H9 (cell line): ENCODE measurements at regions not wholly inside any gene's neighbourhood (a gene's known extent, or its start where the extent isn't known, plus 50 kb on each side); places are given as distances from the start of the nearest gene placed in this dataset.

Experiments used
- DNase-seq: peaks from one replicate; pipeline ENCODE4 v3.0.0-alpha.2; 2017
- H2AFZ ChIP-seq: one replicate; pipeline ENCODE4 v1.6.1; 2013; ENCODE audit warnings: mild to moderate bottlenecking, low read length, control low read depth, moderate library complexity
- H2AK5ac ChIP-seq: 2 replicates; pipeline ENCODE4 v1.6.1; 2013; ENCODE audit warnings: low read length, control low read depth, mixed read lengths; ENCODE audit not compliant: insufficient read length
- H2BK120ac ChIP-seq: one replicate; pipeline ENCODE4 v1.6.1; 2013; ENCODE audit warnings: low read depth, mild to moderate bottlenecking, low read length, control low read depth, inconsistent platforms; ENCODE audit not compliant: poor library complexity, severe bottlenecking
- H2BK12ac ChIP-seq: 2 replicates; pipeline ENCODE4 v1.6.1; 2013; ENCODE audit warnings: low read length, control low read depth, mixed read lengths, low read depth; ENCODE audit not compliant: insufficient read length
- H2BK15ac ChIP-seq: 2 replicates; pipeline ENCODE4 v1.6.1; 2013; ENCODE audit warnings: low read depth, low read length, control low read depth
- H2BK20ac ChIP-seq: one replicate; pipeline ENCODE4 v1.6.1; 2013; ENCODE audit warnings: low read depth, mild to moderate bottlenecking, low read length, control low read depth, inconsistent platforms; ENCODE audit not compliant: poor library complexity, severe bottlenecking
- H2BK5ac ChIP-seq: 2 replicates; pipeline ENCODE4 v1.6.1; 2013; ENCODE audit warnings: low read length, control low read depth, mixed read lengths; ENCODE audit not compliant: insufficient read length
- H3K14ac ChIP-seq: 2 replicates; pipeline ENCODE4 v1.6.1; 2013; ENCODE audit warnings: low read length, control low read depth; ENCODE audit not compliant: insufficient read depth
- H3K18ac ChIP-seq: 2 replicates; pipeline ENCODE4 v1.6.1; 2013; ENCODE audit warnings: low read depth, mild to moderate bottlenecking, mixed read lengths, low read length, control low read depth; ENCODE audit not compliant: insufficient read length
- H3K23ac ChIP-seq: 2 replicates; pipeline ENCODE4 v1.6.1; 2013; ENCODE audit warnings: low read length, control low read depth, mixed read lengths, low read depth; ENCODE audit not compliant: insufficient read length
- H3K23me2 ChIP-seq: 2 replicates; pipeline ENCODE4 v1.6.1; 2013; ENCODE audit warnings: low read depth, mild to moderate bottlenecking, mixed read lengths, low read length, control low read depth; ENCODE audit not compliant: insufficient read length, poor library complexity, severe bottlenecking
- H3K27ac ChIP-seq: 2 replicates; pipeline ENCODE4 v1.5.1; 2013; ENCODE audit warnings: low read length, control low read depth, mixed read lengths, low read depth; ENCODE audit not compliant: insufficient read length
- H3K27me3 ChIP-seq: 2 replicates; pipeline ENCODE4 v1.6.1; 2013; ENCODE audit warnings: low read length, control low read depth, inconsistent platforms; ENCODE audit not compliant: insufficient read depth
- H3K4ac ChIP-seq: 2 replicates; pipeline ENCODE4 v1.6.1; 2013; ENCODE audit warnings: low read depth, mild to moderate bottlenecking, control low read depth, inconsistent platforms, low read length, moderate library complexity
- H3K4me1 ChIP-seq: 2 replicates; pipeline ENCODE4 v1.6.1; 2013; ENCODE audit warnings: low read length, control low read depth, inconsistent platforms; ENCODE audit not compliant: insufficient read depth
- H3K4me2 ChIP-seq: 2 replicates; pipeline ENCODE4 v1.6.1; 2013; ENCODE audit warnings: low read length, control low read depth, mixed read lengths; ENCODE audit not compliant: insufficient read length, insufficient read depth
- H3K56ac ChIP-seq: 2 replicates; pipeline ENCODE4 v1.6.1; 2013; ENCODE audit warnings: low read depth, mild to moderate bottlenecking, mixed read lengths, low read length, control low read depth; ENCODE audit not compliant: insufficient read length
- H3K79me1 ChIP-seq: 2 replicates; pipeline ENCODE4 v1.6.1; 2013; ENCODE audit warnings: low read depth, mild to moderate bottlenecking, moderate library complexity, low read length, control low read depth, inconsistent platforms; ENCODE audit not compliant: insufficient read depth, poor library complexity, severe bottlenecking
- H3K79me2 ChIP-seq: 2 replicates; pipeline ENCODE4 v1.6.1; 2013; ENCODE audit warnings: low read length, control low read depth, inconsistent platforms; ENCODE audit not compliant: insufficient read depth
- H3K9ac ChIP-seq: 2 replicates; pipeline ENCODE4 v1.6.1; 2013; ENCODE audit warnings: low read length, control low read depth, mixed read lengths; ENCODE audit not compliant: insufficient read length; ENCODE audit errors: extremely low read depth
- H3K9me3 ChIP-seq: one replicate; pipeline ENCODE4 v1.6.1; 2013; ENCODE audit warnings: low read depth, low read length, inconsistent platforms; ENCODE audit not compliant: control insufficient read depth
- H3T11ph ChIP-seq: one replicate; pipeline ENCODE4 v1.6.1; 2013; ENCODE audit warnings: mild to moderate bottlenecking, low read length, control low read depth, inconsistent platforms
- H4K20me1 ChIP-seq: one replicate; pipeline ENCODE4 v1.6.1; 2013; ENCODE audit not compliant: control insufficient read depth, insufficient read length, insufficient read depth
- H4K5ac ChIP-seq: 2 replicates; pipeline ENCODE4 v1.6.1; 2013; ENCODE audit warnings: low read depth, mild to moderate bottlenecking, mixed read lengths, low read length, control low read depth; ENCODE audit not compliant: insufficient read length
- H4K8ac ChIP-seq: replicated peaks from 2 replicates; pipeline ENCODE4 v1.6.1; 2013; ENCODE audit warnings: low read length, control low read depth, mixed read lengths, low read depth; ENCODE audit not compliant: insufficient read length
- H4K91ac ChIP-seq: 2 replicates; pipeline ENCODE4 v1.6.1; 2013; ENCODE audit warnings: low read depth, mild to moderate bottlenecking, moderate library complexity, mixed read lengths, low read length, control low read depth; ENCODE audit not compliant: insufficient read length
- H3K27ac Mint-ChIP-seq, 3 experiments: 2 replicates in 2 of 3; 3 replicates in 1 of 3; pipeline ENCODE4 v1.8.0; 2020 to 2021; ENCODE audit warnings: mixed read lengths in 3 of 3, mild to moderate bottlenecking in 1 of 3, moderate library complexity in 1 of 3
- H3K27me3 Mint-ChIP-seq: 2 replicates; pipeline ENCODE4 v1.8.0; 2021; ENCODE audit warnings: low read depth, mild to moderate bottlenecking, moderate library complexity, mixed read lengths
- H3K36me3 Mint-ChIP-seq, 3 experiments: 2 replicates in 2 of 3; 3 replicates in 1 of 3; pipeline ENCODE4 v1.8.0; 2020 to 2021; ENCODE audit warnings: low read depth in 3 of 3, mixed read lengths in 3 of 3; ENCODE audit not compliant: insufficient read depth in 1 of 3
- H3K4me1 Mint-ChIP-seq, 2 experiments: 2 replicates each; pipeline ENCODE4 v1.8.0; 2020; ENCODE audit warnings: mixed read lengths in 2 of 2
- H3K4me3 Mint-ChIP-seq, 2 experiments: 2 replicates in 1 of 2; 3 replicates in 1 of 2; pipeline ENCODE4 v1.8.0; 2020 to 2021; ENCODE audit warnings: mild to moderate bottlenecking in 2 of 2, mixed read lengths in 2 of 2, moderate library complexity in 1 of 2
- H3K9me3 Mint-ChIP-seq, 2 experiments: 2 replicates in 1 of 2; 3 replicates in 1 of 2; pipeline ENCODE4 v1.8.0; 2020; ENCODE audit warnings: mild to moderate bottlenecking in 2 of 2, mixed read lengths in 2 of 2, moderate library complexity in 1 of 2
- CTCF ChIP-seq: fragments of 200-600 bp; sonication (generic); conservative IDR thresholded peaks from 3 replicates; pipeline ENCODE4 v1.8.0; 2021; ENCODE audit warnings: antibody characterized with exemption, mild to moderate bottlenecking
- WGBS: extraction: QIAGEN DNeasy Blood & Tissue Kit; methylation state at CpG from one replicate; pipeline ENCODE4 v1.1.7; 2013; ENCODE audit warnings: missing lambda C conversion rate, low lambda C conversion rate, mixed read lengths; ENCODE audit not compliant: insufficient read length; ENCODE audit errors: extremely low coverage; 5-methylcytosine and 5-hydroxymethylcytosine counted together

GRCh38 chr20:18985551-18985950 is 172.0 kb downstream of the SCP2D1 start:
- DNase-seq = no peak
- no peak overlapping the region for H2BK20ac ChIP-seq
- no peaks in the 10 kb centered on the region for H3K79me2 ChIP-seq
- H3K23me2 ChIP-seq = no peaks in the 10 kb centered on the region
- H2BK120ac ChIP-seq = no peak overlapping the region
- no peak overlapping the region for H2BK5ac ChIP-seq
- no peak overlapping the region for H4K91ac ChIP-seq
- no peak overlapping the region for H2BK12ac ChIP-seq
- no peaks in the 10 kb centered on the region; the same call in 1 of the 2 replicates for H3K27me3 Mint-ChIP-seq
- H2AFZ ChIP-seq = no peak overlapping the region
- no peak overlapping the region for H3T11ph ChIP-seq
- H3K4me1 ChIP-seq = no peaks in the 10 kb centered on the region
- H3K4me1 Mint-ChIP-seq = peaks cover 9 to 16% of the 10 kb centered on the region in 2 experiments
- no peak overlapping the region for H3K23ac ChIP-seq
- no peak overlapping the region for H4K5ac ChIP-seq
- H3K9ac ChIP-seq = no peak overlapping the region
- TF ChIP-seq CTCF = no peak
- no peak overlapping the region for H3K27ac ChIP-seq
- no peaks in the 10 kb centered on the region; a peak in 2 of 5 replicates for H3K9me3 Mint-ChIP-seq
- H3K4me2 ChIP-seq = no peak overlapping the region
- no peaks in the 10 kb centered on the region for H3K36me3 Mint-ChIP-seq
- WGBS = no CpG with 5 or more reads among the region's 5 CpGs
- H3K18ac ChIP-seq = no peak overlapping the region
- no peak overlapping the region for H2BK15ac ChIP-seq
- H3K79me1 ChIP-seq = no peaks in the 10 kb centered on the region
- H3K4me3 Mint-ChIP-seq = no peak overlapping the region
- no peak overlapping the region for H2AK5ac ChIP-seq
- no peak overlapping the region; the same call in 1 of the 2 replicates for H3K14ac ChIP-seq
- no peak overlapping the region for H4K8ac ChIP-seq
- no peaks in the 10 kb centered on the region for H4K20me1 ChIP-seq
- no peak overlapping the region for H3K56ac ChIP-seq
- H3K27me3 ChIP-seq = no peaks in the 10 kb centered on the region
- no peak overlapping the region for H3K4ac ChIP-seq
- H3K27ac Mint-ChIP-seq = no peak overlapping the region
- H3K9me3 ChIP-seq = no peaks in the 10 kb centered on the region
